MG63 (cell line): ENCODE measurements at regions not wholly inside any gene's neighbourhood (a gene's known extent, or its start where the extent isn't known, plus 50 kb on each side); places are given as distances from the start of the nearest gene placed in this dataset.

ENCODE experiments used
- DNase-seq: peaks from one replicate; pipeline ENCODE4 v3.0.0-alpha.2; 2020
- H3K27me3 ChIP-seq: fragments of 250-450 bp; sonication (Bioruptor Pico); 2 replicates; pipeline ENCODE4 v1.5.1; 2020; ENCODE audit warnings: mild to moderate bottlenecking, moderate library complexity
- H3K36me3 ChIP-seq: fragments of 250-450 bp; sonication (Bioruptor Pico); 2 replicates; pipeline ENCODE4 v1.5.1; 2020; ENCODE audit warnings: mild to moderate bottlenecking, moderate library complexity
- H3K4me3 ChIP-seq: fragments of 250-450 bp; sonication (Bioruptor Pico); 2 replicates; pipeline ENCODE4 v1.5.1; 2020; ENCODE audit warnings: mild to moderate bottlenecking, moderate library complexity
- H3K9me3 ChIP-seq: fragments of 250-450 bp; sonication (Bioruptor Pico); 2 replicates; pipeline ENCODE4 v1.5.1; 2020; ENCODE audit warnings: mild to moderate bottlenecking, moderate library complexity

DNA sequence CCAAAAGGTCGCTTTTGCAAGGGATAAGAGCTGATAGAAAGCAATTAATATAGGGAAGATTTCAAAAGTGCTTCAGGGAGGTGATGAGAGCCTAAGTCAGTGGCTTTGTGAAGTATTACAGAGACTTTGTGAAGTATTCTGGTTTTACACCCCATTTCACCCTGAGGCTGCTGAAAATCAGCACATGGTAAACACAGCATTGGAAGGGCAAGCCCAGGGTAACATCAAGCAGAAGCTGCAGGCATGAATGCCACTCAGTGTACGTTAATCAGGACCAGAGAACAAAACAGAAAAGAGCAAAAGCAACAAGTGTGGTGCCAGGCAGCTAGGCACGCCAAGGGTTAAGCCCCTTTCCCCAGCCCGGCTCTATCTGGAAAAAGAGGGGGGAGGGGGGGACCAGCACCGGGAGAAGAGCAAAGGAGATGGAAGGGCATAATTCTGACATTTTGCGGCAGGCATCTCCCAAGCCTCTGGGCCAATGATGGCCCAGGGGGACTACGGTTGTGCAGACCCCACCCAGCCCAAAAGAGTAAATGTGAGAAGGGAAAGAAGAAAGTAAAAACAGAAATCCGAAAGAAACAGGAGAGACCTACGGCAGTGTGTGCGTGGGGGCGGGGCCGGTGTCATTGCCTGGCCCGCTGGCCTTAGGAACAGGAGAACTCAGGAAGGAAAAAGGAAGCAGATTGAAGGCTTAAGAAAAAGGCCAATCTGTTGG is 58.9 kb downstream of the DHRS2 start:
- DNase-seq, result no peak
- no peak overlapping the region for H3K4me3 ChIP-seq

DNA sequence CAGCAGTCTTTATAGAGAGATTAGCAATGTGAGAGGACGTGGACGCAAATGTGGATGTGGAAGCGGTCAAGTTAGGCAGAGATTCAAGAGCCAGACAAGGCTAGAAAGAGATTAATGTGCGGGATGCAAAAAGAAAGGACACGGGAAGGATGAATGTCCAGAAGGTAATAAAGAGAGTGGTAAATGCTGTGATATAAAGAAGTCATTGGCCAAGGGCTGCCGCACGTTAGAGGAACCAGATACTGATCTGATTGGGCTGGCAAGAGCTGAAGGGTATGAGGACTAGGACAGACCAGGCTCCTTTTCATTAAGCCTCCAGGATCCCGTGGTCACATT is 59.5 kb downstream of the DHRS2 start:
- Histone ChIP-seq H3K9me3 (no peaks in the 10 kb centered on the region), H3K36me3 (no peaks in the 10 kb centered on the region), H3K27me3 (no peaks in the 10 kb centered on the region), H3K4me3 (no peak overlapping the region)
- DNase-seq, result no peak

More for the DNA sequence above, 58.9 kb downstream of the DHRS2 start:
- Histone ChIP-seq H3K9me3 (no peaks in the 10 kb centered on the region), H3K27me3 (no peaks in the 10 kb centered on the region), H3K36me3 (no peaks in the 10 kb centered on the region)

DNA sequence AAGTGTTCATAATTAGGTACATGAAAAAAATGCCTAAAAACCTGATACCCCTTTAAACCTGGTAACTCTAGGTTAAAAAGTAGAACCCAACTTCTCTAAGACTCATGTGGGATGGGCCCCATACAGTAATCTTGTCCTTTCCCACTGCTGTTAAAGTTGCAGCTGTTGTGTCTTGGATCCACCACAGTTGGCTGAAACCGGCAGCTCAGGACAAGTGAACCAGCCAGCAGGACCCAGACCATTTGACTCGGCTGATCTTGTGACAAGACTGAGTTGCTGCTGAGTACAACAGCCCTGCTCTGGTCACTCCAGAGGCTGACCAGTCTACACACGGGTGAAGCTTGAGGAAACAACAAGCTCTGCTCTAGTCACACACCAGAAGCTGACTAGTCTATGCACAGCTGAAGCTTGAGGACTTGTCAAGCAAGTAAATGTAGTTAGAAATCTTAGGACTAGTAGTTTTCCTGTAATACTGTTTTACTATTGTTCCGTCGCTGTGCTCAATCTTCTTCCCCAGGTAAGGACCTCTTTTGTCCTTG is 60.6 kb downstream of the DHRS2 start:
- Histone ChIP-seq H3K36me3 (no peaks in the 10 kb centered on the region), H3K27me3 (no peaks in the 10 kb centered on the region), H3K4me3 (no peak overlapping the region), H3K9me3 (no peaks in the 10 kb centered on the region)
- DNase-seq, result no peak

DNA sequence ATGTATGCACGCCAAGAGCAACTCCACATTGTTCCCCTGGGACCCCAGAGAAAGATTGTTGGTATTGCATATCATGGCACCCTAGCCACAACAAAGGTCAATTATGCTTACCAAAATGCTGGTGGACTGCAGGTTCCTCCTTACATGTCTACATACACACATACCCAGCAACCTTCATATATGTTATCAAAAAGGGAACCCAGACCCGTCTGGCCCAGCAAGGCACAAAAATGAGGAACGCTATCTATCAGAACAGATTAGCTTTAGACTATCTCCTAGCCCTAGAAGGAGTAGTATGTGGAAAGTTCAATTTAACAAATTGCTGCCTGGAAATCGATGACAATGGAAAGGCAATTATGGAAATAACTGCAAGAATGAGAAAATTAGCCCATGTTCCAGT is 61.5 kb downstream of the DHRS2 start:
- Histone ChIP-seq H3K27me3 (no peaks in the 10 kb centered on the region), H3K9me3 (no peaks in the 10 kb centered on the region), H3K4me3 (no peak overlapping the region), H3K36me3 (no peaks in the 10 kb centered on the region)
- DNase-seq, result no peak

DNA sequence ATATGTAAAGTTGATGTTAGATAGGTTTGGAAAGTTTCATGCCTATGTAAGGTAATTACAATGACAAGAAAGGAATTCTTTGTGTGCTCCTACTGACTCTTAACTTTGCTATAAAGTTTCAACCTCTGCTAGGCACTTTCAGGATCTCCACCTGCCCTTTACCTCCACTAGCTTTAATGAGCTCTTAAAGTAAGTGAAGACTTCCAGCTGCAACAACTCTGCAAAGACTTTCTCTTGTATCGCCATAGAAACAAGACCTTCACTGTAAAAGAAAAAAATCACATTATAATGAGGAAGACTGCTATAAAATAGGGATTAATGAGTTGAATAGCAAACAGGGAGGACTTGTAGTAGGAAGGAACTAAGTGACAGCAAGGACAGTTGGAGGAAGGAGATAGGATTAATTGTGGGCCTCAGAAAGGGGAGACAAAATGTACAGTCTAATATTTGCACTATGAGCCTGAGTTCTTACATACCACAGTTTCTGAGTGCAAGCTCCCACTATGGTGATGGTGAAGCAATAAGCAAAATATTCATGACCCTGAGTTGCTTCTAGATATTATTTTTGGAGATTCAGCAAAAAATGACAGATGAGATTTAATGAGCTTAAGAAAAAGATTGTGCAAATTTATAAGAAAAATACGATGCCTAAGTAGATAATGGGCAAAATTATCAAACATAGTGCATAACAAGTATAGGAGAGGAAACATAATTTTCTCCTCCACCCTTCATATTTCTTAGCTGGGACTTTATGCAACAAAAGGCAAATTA is 66.7 kb downstream of the DHRS2 start:
- Histone ChIP-seq H3K9me3 (peaks cover 2% of the 10 kb centered on the region; the same call in 1 of the 2 replicates), H3K4me3 (no peak overlapping the region), H3K27me3 (no peaks in the 10 kb centered on the region), H3K36me3 (no peaks in the 10 kb centered on the region)
- no peak for DNase-seq

DNA sequence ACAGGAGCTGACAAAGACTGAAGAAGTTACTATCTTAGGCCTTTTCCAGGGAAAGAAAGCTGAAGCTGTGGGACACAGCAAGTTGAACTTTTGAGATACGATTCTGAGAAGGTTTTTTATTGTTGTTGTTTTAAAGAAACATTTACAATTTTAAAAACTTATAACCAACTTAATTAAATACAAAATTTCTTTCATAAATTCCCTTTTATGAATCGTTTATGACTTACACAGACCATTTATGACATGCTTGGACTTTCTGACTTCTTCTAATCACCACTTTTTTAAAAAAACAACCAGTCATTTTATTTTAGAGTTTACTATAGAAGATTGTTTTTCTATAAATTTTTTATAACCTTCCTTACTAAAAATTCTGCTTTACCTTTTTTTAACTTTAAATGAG is 68.7 kb downstream of the DHRS2 start:
- Histone ChIP-seq H3K9me3 (peaks cover 2% of the 10 kb centered on the region; the same call in 1 of the 2 replicates), H3K27me3 (no peaks in the 10 kb centered on the region), H3K36me3 (no peaks in the 10 kb centered on the region), H3K4me3 (no peak overlapping the region)
- no peak for DNase-seq

DNA sequence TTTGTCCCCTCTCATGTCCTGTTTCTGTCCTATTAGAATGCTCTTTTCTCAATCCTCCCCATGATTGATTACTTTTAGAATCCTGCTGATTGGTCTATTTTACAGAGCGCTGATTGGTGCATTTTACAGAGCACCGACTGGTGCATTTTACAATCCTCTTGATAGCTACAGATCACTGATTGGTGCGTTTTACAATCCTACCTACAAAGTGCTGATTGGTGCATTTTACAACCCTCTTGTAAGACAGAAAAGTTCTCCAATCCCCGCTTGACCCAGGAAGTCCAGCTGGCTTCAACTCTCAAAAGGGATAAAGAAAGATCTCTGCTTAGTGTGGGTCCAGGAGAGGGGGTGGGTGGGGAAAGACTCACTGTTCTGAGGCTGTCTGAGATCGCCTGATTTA is 71.3 kb downstream of the DHRS2 start:
- Histone ChIP-seq H3K9me3 (peaks cover 2% of the 10 kb centered on the region; the same call in 1 of the 2 replicates), H3K4me3 (no peak overlapping the region), H3K27me3 (no peaks in the 10 kb centered on the region), H3K36me3 (no peaks in the 10 kb centered on the region)
- no peak for DNase-seq

DNA sequence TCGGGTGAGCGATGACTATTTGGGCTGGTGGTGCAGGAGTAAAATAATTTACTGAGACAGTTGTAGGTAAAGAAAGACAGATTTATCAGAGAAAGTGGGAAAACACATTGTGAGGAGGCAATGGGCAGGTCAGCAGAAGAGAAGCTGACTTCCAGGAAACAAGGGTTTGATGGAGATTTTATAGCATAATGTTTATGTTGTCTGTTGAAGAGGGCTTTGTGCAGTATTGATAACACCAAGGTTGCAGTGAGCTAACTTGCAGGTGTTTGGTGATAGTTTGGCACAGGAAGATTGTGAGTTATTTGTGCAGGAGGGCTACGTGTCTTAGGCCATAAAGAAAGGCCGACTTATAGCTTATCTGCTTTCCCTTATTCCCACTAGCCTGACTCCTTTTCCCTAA is 72.2 kb downstream of the DHRS2 start:
- H3K4me3 ChIP-seq, result no peak overlapping the region
- H3K9me3 ChIP-seq, result peaks cover 2% of the 10 kb centered on the region; the same call in 1 of the 2 replicates
- H3K36me3 ChIP-seq, result no peaks in the 10 kb centered on the region
- no peaks in the 10 kb centered on the region for H3K27me3 ChIP-seq
- no peak for DNase-seq

DNA sequence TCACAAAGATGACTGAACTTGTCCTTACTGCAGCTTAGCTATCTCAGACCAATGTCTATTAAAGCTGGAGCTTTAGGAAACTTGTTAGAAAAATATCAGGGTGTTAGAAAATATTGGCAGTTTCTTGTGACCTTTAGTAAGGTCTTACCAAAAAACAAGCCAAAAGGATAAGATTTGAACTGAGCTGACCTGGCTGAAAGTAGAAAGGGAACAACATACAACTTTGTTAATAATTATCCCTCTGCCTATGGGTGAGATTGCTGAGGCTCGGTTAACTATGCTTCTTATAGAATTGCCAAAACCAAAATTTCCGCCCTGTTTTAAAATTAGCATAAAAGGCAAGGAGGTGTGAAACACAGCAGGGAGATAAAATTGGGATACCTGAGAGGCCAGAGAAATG is 73.8 kb downstream of the DHRS2 start:
- H3K9me3 ChIP-seq, result no peaks in the 10 kb centered on the region
- no peaks in the 10 kb centered on the region for H3K36me3 ChIP-seq
- H3K4me3 ChIP-seq, result no peak overlapping the region
- H3K27me3 ChIP-seq, result no peaks in the 10 kb centered on the region
- no peak for DNase-seq

DNA sequence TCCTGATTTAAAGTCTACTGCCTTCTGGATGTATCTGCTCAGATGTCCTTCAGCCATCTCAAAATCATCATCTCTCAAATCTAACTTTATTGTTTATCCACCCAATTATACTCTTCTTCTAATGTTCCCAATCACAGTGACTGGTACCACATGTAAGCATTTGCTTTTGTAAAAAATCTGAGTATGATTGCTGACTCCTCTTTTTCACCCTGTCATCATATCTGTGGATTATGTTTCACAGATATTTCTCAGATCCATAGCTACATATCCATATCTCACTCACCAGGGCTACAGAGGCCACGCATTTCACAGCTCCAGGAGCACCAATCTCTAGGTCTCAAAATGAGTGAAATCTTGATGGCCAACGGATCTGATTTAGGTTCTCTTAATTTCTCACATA is 76.1 kb downstream of the DHRS2 start:
- Histone ChIP-seq H3K9me3 (no peaks in the 10 kb centered on the region), H3K4me3 (no peak overlapping the region), H3K27me3 (no peaks in the 10 kb centered on the region), H3K36me3 (no peaks in the 10 kb centered on the region)
- DNase-seq, result no peak

DNA sequence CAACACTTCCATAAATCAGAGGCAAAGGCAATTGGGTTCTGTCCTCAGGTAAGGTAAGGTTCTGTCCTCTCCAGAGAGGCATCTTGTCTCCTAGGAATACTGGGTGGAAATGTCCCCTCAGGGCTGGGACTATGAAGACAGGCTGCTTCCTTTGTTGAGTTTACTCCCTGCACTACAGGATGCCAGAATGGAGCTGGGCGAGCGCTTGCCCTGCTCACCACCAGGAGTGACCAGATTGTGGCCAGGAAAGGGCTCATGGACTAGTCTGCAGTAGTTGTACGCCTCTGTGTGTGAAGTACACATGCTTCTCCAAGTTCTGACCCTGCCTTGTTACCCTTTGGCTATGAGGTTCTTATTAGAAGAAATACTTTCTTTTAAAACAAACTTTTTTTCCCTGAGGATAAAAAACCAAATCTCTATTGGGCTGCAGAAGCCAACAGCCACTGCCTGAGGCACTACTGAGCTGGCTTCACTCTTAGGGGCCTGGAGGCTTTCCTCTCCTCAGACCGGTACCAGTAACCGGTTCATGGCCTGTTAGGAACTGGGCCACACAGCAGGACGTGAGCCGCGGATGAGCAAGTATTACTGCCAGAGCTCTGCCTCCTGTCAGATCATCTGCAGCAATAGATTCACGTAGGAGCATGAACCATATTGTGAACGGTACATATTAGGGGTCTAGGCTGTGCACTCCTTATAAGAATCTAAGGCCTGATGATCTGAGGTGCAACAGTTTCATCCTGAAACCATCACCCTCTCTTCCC is 83.2 kb downstream of the DHRS2 start:
- Histone ChIP-seq H3K9me3 (no peaks in the 10 kb centered on the region), H3K27me3 (no peaks in the 10 kb centered on the region), H3K36me3 (no peaks in the 10 kb centered on the region), H3K4me3 (no peak overlapping the region)
- DNase-seq, result no peak

DNA sequence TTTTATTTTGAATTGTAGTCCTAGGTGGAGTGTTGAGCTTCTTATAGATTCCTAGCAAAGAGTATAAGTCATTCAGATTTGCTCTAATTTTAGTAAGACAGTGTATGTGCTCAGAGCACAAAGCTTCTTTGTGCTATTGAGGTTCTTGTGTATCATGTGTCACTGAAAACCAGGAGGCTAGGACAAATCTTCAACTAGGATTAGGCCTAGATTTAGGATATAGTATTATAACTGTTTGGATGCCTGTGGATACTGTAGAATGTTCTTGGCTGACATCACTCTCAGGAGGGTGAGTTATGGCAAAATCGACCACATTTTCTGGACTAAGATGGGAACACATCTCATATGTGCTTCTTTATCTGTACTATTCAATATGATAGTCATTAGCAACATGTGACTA is 86.5 kb downstream of the DHRS2 start:
- Histone ChIP-seq H3K27me3 (no peaks in the 10 kb centered on the region), H3K9me3 (no peaks in the 10 kb centered on the region), H3K36me3 (no peaks in the 10 kb centered on the region), H3K4me3 (no peak overlapping the region)
- no peak for DNase-seq

DNA sequence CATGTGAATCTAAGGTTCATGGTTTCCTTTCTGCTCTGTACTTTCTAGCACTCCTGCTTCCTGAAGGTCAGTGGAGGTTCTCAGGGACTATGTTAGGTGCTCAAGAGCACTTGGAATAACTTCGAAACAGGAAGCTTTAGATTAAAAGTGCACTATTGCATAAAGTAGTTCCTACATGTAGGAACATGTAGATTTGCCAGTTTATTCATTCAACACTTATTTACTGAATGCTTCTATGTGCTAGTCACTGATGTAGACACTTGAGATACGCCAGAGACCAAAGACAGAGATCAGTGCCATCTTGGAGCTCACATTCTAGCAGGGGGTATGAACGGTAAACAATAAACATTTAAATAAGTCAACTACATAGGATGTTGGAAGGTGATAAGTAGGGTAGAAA is 87.7 kb downstream of the DHRS2 start:
- DNase-seq, result no peak
- Histone ChIP-seq H3K9me3 (no peaks in the 10 kb centered on the region), H3K36me3 (no peaks in the 10 kb centered on the region), H3K4me3 (no peak overlapping the region), H3K27me3 (no peaks in the 10 kb centered on the region)

DNA sequence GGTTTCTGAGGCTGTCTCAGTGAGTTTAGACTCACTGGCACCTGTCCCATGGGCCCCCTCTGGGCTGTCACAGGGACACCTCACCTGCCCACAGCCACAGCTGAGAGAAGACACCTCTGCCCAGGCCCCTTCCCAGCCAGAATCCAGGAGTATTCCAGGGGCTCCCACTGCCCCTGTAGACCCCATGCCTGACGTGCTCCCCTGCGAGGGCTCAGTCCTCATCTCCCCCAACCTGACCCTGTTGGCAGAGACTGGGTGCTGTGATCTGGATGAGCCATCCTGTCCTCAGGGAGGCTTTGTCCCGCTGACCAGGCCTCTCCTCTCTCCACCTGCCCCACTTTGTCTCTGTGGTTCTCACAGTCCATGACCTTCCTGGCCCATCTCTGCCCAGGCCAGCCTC is 89.4 kb downstream of the DHRS2 start:
- Histone ChIP-seq H3K27me3 (no peaks in the 10 kb centered on the region), H3K36me3 (no peaks in the 10 kb centered on the region), H3K9me3 (no peaks in the 10 kb centered on the region), H3K4me3 (no peak overlapping the region)
- no peak for DNase-seq

DNA sequence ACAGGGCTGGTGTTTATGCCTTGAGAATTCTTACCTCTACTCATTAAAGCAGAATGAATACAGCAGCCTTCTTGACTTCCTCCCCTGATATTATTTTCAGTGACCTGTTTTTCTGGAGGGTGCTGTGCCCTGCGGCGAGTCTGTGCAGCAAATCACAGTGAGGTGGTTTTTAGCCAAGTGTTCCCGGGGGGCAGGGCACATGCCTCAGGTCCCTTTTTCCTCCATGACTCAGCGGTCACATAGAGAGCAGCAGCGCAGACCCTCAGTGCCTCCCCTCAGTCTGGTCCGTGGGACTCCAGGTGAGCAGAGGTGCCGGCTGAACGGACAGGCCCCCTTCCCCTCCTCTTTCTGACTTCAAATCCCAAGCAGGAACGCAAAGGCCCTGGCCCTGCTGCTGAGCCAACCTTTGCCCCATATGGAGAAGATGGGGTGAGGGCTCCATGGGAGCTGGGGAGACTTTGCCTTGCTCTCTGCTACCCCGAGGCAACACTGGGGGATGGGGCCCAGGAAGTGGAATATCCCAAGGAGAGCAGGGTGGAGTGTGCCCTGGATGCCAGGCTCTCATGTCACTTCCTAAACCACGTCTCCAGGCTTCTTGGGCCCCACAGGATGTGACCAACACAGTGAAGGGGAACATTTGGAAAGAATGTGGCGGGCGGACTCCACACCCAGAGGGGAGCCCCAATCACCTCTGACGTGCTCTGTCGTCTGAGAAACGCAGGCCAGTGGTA is 90.0 kb downstream of the DHRS2 start:
- Histone ChIP-seq H3K27me3 (no peaks in the 10 kb centered on the region), H3K4me3 (no peak overlapping the region), H3K36me3 (no peaks in the 10 kb centered on the region), H3K9me3 (no peaks in the 10 kb centered on the region)
- no peak for DNase-seq

DNA sequence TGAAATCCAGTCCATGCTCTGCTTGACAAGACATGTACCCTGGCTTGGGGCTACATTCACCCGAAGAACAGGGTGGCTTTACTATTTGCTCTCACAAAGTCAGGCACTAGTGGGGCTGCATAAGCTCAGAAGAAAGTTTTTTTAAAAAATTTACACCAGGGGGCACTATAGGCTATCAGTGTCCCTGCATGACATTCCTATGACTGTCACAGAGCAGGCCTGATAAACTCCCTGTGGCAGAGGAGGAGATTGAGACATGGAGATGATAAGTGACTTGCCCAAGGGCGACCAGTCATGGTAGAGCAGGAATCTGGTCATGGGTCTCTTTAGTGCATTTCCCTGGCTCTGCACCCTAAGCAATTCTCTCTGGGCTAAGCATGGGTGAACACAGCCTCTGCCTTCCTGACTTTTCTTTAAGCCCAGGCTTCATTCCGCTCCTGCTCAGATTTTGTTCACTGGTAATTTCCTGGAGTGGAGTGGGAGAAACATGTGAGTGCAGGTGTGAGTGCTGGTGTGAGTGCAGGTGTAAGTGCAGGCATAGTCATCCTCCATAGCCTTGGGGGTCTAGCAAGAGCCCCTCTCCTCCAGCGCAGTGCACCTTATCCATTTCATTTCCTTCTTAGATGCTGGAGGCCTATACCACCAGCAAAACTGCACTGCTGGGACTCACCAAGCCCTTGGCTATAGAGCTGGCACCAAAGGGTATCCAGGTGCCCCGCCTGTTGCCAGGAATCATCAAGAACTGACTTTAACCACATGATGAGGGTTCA is 91.6 kb downstream of the DHRS2 start:
- Histone ChIP-seq H3K27me3 (no peaks in the 10 kb centered on the region), H3K9me3 (no peaks in the 10 kb centered on the region), H3K4me3 (no peak overlapping the region), H3K36me3 (no peaks in the 10 kb centered on the region)
- DNase-seq, result no peak
